Stomach (tissue), 8 donors: ENCODE measurements at regions not wholly inside any gene's neighbourhood (a gene's known extent, or its start where the extent isn't known, plus 50 kb on each side); places are given as distances from the start of the nearest gene placed in this dataset.
"Not testable (repeated sequence)": the region's sequence is repeated elsewhere in the genome, so short reads cannot be mapped to it uniquely, and the experiment has no call there.

Source experiments
- DNase-seq, 2 donors: peaks; one replicate each; pipeline versions ENCODE4 v3.0.0 to v3.0.0-alpha.2; 2013 to 2019
- H3K27ac ChIP-seq, 5 donors: fragments of 200-600 bp in 4 of 5; sonication (generic) in 4 of 5; one replicate each; pipeline ENCODE4 v1.5.1; 2013 to 2019; ENCODE audit warnings: mild to moderate bottlenecking in 1 of 5, moderate library complexity in 1 of 5
- H3K27me3 ChIP-seq, 3 donors: fragments of 200-600 bp; sonication (generic); one replicate each; pipeline ENCODE4 v1.5.1; 2017 to 2019; ENCODE audit warnings: mixed run types in 1 of 3
- H3K36me3 ChIP-seq, 4 donors: fragments of 200-600 bp; sonication (generic); 1 replicate in 3 of 4; 2 replicates in 1 of 4; pipeline ENCODE4 v1.5.1; 2016 to 2019
- H3K4me1 ChIP-seq, 4 donors: fragments of 200-600 bp; sonication (generic); one replicate each; pipeline ENCODE4 v1.5.1; 2016 to 2019
- H3K4me3 ChIP-seq, 4 donors: fragments of 200-600 bp; sonication (generic) in 3 of 4; one replicate each; pipeline ENCODE4 v1.5.1; 2016 to 2019; ENCODE audit warnings: mild to moderate bottlenecking in 1 of 4
- H3K9me3 ChIP-seq, 4 donors: fragments of 200-600 bp; sonication (generic); one replicate each; pipeline ENCODE4 v1.5.1; 2016 to 2019
- CTCF ChIP-seq, 7 experiments: fragments of 450-650 bp in 4 of 7; fragments of 200-600 bp in 3 of 7; sonication (generic) in 3 of 7; IDR thresholded peaks; one replicate each; pipeline ENCODE4 v1.5.1; 2016 to 2019; ENCODE audit warnings: antibody characterized with exemption in 7 of 7, control low read depth in 2 of 7, mild to moderate bottlenecking in 1 of 7
- EP300 ChIP-seq: sonication (generic); formaldehyde crosslinking; IDR thresholded peaks from one replicate; pipeline ENCODE4 v1.6.1; 2017; ENCODE audit warnings: antibody characterized with exemption
- POLR2A ChIP-seq, 4 donors: fragments of 450-650 bp; IDR thresholded peaks; one replicate each; pipeline ENCODE4 v1.6.1; 2016; ENCODE audit warnings: antibody characterized with exemption in 4 of 4, control low read depth in 2 of 4, mild to moderate bottlenecking in 1 of 4, moderate library complexity in 1 of 4
- POLR2AphosphoS5 ChIP-seq, 3 donors: sonication (generic); formaldehyde crosslinking; IDR thresholded peaks; one replicate each; pipeline ENCODE4 v1.6.1; 2016; ENCODE audit warnings: antibody characterized with exemption in 3 of 3
- WGBS, 5 donors: extraction: QIAGEN DNeasy Blood & Tissue Kit in 3 of 5; methylation state at CpG; one replicate each; pipeline versions ENCODE4 v1.1.5 to v1.1.7; 2013 to 2018; 5-methylcytosine and 5-hydroxymethylcytosine counted together
- intact Hi-C: fragments of 100-400 bp; cut with DNase I; formaldehyde crosslinking; loops from one replicate; pipeline ENCODE4 v1.15.1; 2023; ENCODE audit warnings: low total_unique reads
- donor health status: healthy with polysubstance abuse.
- donor health status: Bipolar disorder and iron deficiency.
- donor health status: healthy.

DNA sequence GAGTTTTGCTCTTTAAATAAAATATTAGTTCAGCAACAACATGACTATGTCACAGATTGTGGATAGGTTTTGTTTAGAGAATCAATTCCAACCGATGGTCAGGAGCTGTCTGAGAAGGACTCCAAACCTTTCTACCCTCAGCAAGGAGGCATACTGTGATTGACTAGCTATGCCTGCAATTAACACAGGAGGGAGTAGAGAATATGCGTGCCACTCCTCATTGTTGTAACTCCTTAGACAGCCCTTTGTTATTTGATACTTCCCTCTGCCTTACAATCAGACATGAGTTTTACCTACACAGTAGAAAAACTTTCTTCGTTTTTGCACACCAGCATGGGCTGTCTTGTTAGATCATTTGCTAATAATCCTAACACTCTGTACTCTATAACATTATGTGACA lies 796.5 kb downstream of the PRIM2 start:
- WGBS, 5 donors: 18 to 41% (median 23%) methylated on average over 3 of the region's 3 CpGs
- Histone ChIP-seq H3K9me3 (no peaks in the 10 kb centered on the region), H3K27me3 (no peaks in the 10 kb centered on the region), H3K36me3 (no peaks in the 10 kb centered on the region), H3K4me3 (no peak overlapping the region), H3K4me1 (no peaks in the 10 kb centered on the region), H3K27ac (no peak overlapping the region)
- no peak for DNase-seq
- intact Hi-C loops: no loop called here
- TF ChIP-seq EP300: no peak
- TF ChIP-seq CTCF (IDR thresholded peaks at IDR 0.05): no peak
- no peak for TF ChIP-seq POLR2AphosphoS5 (IDR thresholded peaks at IDR 0.05)
- no peak for TF ChIP-seq POLR2A (IDR thresholded peaks at IDR 0.05)

DNA sequence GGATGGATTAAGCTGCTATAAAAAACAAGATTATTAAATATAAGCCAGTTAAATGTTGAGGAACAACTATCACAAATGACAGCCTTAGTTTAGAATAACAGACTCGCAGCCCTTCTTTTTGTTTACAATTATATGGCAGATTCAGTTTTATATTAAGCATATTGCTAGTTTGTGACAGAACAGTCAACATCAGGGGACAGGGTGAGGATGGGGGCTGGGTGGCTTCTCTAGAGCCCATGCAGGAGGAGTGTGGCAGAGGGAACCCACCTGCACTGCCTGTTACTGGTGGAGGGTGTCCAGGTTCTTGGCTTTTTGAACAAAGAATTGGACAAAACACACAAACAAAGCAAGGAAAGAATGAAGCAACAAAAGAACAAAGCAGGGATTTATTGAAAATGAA lies 799.7 kb downstream of the PRIM2 start:
- H3K4me3 ChIP-seq, H3K4me1 ChIP-seq, H3K9me3 ChIP-seq, H3K36me3 ChIP-seq, DNase-seq, intact Hi-C loops, H3K27ac ChIP-seq, H3K27me3 ChIP-seq: not testable (repeated sequence)
- 46 to 75% (median 52%) methylated on average over 1 of the region's 1 CpG for WGBS, 5 donors

GRCh38 chr6:58121616-58122015 lies 804.2 kb downstream of the PRIM2 start:
- intact Hi-C loops, H3K27ac ChIP-seq, H3K9me3 ChIP-seq, H3K36me3 ChIP-seq, H3K27me3 ChIP-seq, H3K4me1 ChIP-seq, DNase-seq, H3K4me3 ChIP-seq: not testable (repeated sequence)
- 60 to 81% (median 75%) methylated on average over 3 of the region's 3 CpGs for WGBS, 5 donors

DNA sequence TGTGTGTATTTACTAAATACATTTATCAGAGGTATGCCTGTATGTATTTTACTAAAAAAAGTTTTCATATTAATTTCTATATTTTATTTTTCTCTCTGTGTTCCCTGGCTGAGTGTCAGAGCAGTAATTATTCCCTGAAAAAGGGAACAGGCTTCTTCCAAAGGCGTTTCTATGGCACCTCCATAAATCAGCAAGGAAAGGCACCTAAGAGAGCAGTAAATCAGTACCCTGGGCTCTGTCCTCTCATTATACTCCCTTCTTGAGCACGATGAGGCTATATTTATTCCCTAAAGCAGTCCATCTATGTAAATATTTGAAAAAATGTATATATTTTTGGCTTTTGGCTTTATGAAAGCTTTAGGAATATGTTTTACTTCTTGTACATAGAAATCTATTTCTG lies 806.3 kb downstream of the PRIM2 start:
- H3K9me3 ChIP-seq, H3K27ac ChIP-seq, DNase-seq, H3K27me3 ChIP-seq, H3K36me3 ChIP-seq, H3K4me3 ChIP-seq, H3K4me1 ChIP-seq, intact Hi-C loops: not testable (repeated sequence)
- WGBS, 5 donors: 32 to 42% (median 38%) methylated on average over 2 of the region's 2 CpGs

GRCh38 chr6:58128549-58128948 lies 811.1 kb downstream of the PRIM2 start:
- H3K36me3 ChIP-seq, H3K27ac ChIP-seq, intact Hi-C loops, H3K4me3 ChIP-seq, H3K4me1 ChIP-seq, H3K27me3 ChIP-seq, DNase-seq: not testable (repeated sequence)
- WGBS, 5 donors: 62 to 75% (median 62%) methylated on average over 2 of the region's 2 CpGs
- peaks cover 0 to 10% (median 4%) of the 10 kb centered on the region in 4 donors for H3K9me3 ChIP-seq

GRCh38 chr6:58129098-58129497 lies 811.7 kb downstream of the PRIM2 start:
- H3K4me1 ChIP-seq, H3K27me3 ChIP-seq, DNase-seq, H3K36me3 ChIP-seq, intact Hi-C loops, H3K4me3 ChIP-seq, H3K27ac ChIP-seq: not testable (repeated sequence)
- whole genome bisulfite sequencing, 5 donors: 0 to 10% (median 3%) methylated on average over 1 of the region's 1 CpG
- peaks cover 0 to 10% (median 4%) of the 10 kb centered on the region in 4 donors for H3K9me3 ChIP-seq

- H3K9me3 ChIP-seq, H3K36me3 ChIP-seq, H3K4me3 ChIP-seq, H3K27me3 ChIP-seq, intact Hi-C loops, H3K4me1 ChIP-seq, H3K27ac ChIP-seq, DNase-seq: not testable (repeated sequence)
- 71 to 92% (median 86%) methylated on average over 2 of the region's 2 CpGs for WGBS, 5 donors
Observed at GRCh38 chr6:58139746-58140145, 822.3 kb downstream of the PRIM2 start.

DNA sequence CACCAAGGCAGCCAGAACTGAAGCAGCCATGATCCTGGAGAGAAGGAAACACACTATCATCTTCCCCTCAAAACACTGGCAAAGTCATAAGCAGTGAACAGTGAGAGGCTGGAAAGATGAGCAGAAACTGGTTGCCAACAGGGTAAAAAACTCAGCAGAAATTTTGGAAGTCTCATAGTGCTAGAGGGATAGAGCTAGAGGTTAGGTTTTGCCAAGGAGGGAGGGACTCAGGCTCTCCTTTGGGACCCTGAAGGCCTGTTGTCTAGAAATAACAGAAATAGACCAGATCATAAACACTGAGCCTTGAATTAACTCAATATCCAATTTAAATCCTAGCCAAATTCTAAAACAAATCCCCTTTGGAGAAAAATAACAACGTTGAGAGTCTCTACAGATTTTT lies 853.6 kb downstream of the PRIM2 start:
- H3K27ac ChIP-seq, H3K9me3 ChIP-seq, intact Hi-C loops, H3K36me3 ChIP-seq, H3K4me1 ChIP-seq, DNase-seq, H3K4me3 ChIP-seq, H3K27me3 ChIP-seq: not testable (repeated sequence)
- WGBS, 5 donors: 58 to 74% (median 64%) methylated on average over 1 of the region's 1 CpG

DNA sequence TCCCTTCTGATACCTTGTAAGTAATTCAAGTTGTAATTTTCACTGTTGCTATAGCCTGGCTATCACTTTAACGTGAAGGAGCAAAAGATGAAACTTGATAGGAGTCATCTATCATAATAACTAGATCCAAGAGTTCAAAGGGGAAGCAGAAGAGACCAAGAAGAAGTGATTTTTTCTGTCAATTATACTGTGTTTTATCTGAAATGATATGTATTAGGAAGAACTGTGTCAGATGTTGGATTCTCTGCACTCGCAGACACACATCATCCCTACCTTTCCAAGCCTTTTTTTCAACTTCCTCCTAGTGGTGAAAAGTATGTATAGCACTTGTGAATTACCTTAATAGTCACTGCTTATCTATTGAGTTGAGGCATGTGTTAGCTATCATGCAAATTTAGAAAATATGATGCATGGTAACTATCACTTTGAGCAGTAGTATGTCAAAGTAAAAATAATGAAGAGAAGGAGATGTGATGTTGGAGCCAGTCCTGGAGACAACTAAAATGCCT lies 864.2 kb downstream of the PRIM2 start:
- H3K4me1 ChIP-seq, H3K4me3 ChIP-seq, H3K27ac ChIP-seq, H3K27me3 ChIP-seq, H3K36me3 ChIP-seq, DNase-seq, H3K9me3 ChIP-seq, intact Hi-C loops: not testable (repeated sequence)
- 47 to 64% (median 49%) methylated on average over 2 of the region's 2 CpGs for WGBS, 5 donors

DNA sequence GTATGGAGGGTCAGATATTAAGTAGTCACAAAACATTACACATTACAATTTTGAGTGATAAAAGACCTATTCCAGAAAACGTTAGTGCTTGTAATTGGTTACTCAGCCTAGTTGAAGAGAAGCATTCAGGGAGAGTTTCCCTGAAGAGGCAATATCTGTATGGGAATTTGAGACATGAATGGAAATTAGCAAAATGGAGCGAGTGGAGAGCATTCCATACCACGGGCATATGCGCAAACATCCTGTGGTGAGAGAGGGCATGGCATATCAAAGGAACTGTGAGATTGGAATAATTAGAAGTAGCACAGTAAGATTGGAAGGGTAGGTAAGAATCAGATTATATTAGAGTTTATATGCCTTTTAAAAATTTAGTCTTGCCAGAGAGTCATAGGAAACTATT lies 867.9 kb downstream of the PRIM2 start:
- intact Hi-C loops, DNase-seq, H3K4me3 ChIP-seq, H3K4me1 ChIP-seq, H3K27me3 ChIP-seq, H3K36me3 ChIP-seq, H3K27ac ChIP-seq, H3K9me3 ChIP-seq: not testable (repeated sequence)
- WGBS, 5 donors: 79 to 94% (median 88%) methylated on average over 3 to 4 of the region's 4 CpGs

DNA sequence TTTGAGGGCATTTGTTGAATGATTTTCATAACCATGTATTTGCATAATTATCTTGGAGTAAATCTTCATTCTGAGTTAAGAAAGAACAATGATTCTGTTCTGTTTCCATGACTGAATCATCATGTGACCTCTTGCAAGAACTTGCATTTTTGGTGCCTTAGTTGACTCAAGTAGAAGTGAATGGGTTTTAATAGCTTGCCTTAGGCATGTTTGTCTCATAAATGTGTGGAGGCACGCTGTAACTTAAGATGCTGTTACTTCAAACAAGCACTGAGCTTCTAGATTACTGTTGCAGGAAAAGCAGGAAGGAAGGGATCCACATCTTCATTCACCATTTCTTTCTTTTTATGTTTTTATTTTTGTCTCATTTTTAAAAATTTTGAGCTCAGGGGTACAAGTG lies 875.8 kb downstream of the PRIM2 start:
- H3K27me3 ChIP-seq, intact Hi-C loops, H3K36me3 ChIP-seq, H3K4me3 ChIP-seq, H3K27ac ChIP-seq, H3K4me1 ChIP-seq, DNase-seq: not testable (repeated sequence)
- 52 to 73% (median 59%) methylated on average over 1 of the region's 1 CpG for WGBS, 5 donors
- peaks cover 0 to 22% (median 12%) of the 10 kb centered on the region in 4 donors for H3K9me3 ChIP-seq
